HG03432 (cell line): ENCODE measurements at regions not wholly inside any gene's neighbourhood (a gene's known extent, or its start where the extent isn't known, plus 50 kb on each side); places are given as distances from the start of the nearest gene placed in this dataset.

Experiments used
- ATAC-seq: cut with Tn5 transposase; IDR thresholded peaks from one replicate; pipeline ENCODE4 v1.9.1; 2021; ENCODE audit warnings: mild to moderate bottlenecking, moderate library complexity; ENCODE audit not compliant: unreplicated experiment

DNA sequence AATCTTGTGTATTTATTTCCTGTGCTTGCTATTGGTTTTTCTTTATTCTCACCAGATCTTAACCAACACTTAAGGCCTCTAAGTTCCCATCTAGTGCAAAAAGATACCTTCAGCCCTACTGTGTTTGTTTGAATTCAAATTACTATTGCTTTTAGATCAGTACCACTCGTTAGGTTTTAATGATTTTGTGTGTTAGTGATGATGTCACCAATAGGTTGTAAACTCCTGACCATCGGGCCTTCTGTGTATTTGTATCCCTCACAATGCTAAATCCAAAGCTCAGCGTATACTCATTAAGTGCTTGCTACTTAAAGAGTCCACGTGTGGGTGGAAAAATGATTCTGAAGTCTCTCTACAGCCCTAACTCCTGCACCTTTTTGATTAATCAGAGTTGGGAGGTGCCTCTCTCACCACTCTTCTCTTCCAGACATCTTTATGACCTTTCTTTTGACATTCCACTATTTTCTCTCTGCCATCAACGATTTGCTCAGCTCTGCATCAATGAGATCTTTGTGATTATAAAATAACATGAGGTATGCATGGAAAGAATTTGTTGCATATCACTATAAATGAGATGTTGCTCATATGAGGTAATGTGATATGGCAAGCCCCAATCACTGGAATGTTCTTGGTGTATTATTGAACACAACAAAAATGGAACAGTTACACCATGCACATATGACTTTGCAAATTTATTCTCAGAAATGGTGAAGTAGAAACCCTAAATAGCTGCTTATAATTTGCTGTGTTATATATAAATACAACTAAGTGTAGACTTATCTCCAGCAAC, 55.1 kb upstream of the LAMA2 start:
- no peak for ATAC-seq

DNA sequence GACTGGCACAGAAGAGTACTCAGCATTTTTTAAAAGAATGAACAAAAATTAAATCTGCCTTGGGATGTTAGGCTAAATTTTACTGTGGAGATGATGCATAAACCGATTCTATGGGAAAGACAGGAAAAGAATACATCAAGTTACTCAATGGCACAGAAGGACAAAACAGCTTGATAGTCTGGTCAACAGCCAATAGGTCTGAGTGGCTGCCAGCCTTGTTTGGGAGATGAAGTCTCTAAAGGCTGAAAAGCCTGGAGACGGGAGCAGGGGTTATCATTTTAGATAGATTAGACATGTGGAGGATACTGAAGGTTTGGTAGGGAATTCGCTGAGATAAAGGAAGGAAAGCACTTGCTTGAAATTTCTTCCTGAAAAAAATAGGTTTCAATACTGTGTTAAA, 56.3 kb upstream of the LAMA2 start:
- no peak for ATAC-seq

DNA sequence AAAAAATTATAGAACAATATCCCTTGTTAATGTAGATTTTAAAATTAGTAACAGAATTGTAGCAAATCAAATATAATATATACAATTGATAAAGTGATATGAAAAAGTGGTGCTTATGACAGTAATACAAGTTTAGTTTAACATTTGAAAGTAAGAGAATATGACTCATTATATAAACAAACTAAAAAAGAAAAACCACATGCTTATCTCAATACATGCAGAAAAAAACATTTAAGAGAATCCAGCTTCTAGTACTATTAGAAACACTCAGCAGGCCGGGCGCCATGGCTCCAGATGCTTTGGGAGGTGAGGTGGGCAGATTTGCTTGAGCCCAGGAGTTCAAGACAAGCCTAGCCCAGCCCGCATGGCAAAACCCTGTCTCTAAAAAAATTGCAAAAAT, 60.7 kb upstream of the LAMA2 start:
- no peak for ATAC-seq

DNA sequence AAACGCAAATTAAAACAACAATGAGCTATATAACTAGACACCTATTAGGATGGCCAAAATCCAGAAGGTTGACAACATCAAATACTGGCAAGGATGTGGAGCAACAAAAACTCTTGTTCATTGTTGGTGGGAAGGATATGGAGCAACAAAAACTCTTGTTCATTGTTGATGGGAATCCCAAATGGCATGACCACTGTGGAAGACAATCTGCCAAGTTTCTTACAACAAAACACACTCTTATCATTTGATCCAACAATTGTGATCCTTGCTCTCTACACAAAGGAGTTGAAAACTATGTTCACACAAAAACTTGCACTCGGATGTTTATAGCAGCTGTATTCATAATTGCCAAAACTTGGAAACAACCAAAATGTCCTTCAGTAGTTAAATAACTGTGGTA, 61.8 kb upstream of the LAMA2 start:
- no peak for ATAC-seq

DNA sequence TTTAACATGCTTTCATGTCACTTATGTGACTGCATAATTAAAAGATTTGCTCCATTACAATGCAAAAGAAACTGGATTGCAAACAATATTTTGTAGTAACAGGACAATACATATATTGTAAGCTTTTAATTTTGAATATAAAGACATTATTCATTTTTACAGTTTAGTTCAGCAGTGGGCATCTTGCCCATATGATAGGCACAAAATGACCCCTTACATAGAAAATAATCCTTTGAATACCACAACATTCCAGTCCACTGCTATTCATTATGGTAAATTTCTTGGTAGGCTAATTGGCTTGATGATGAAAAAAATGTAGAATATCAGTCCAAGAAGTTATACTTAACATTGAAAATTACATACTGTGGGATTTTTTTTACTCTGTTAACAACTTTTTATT, 74.1 kb upstream of the LAMA2 start:
- no peak for ATAC-seq

DNA sequence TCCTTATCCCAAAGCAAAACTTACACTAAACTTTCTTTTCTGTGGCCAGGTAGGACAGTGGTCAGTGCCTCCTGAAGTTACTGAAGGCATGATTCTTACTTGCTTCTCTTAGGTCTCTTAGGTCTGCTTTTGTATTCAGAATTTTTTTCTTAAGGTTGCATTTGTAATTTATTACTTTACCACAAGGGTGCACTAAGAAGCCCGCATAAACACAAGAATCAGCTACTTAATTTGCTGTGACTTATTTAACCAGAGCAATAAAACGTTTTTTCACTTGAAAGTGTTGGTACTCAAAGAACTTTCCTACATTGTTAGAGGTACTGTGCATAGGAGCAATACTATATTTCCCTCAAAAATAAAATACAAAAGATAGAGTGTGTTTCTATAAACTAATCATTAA, 75.4 kb upstream of the LAMA2 start:
- ATAC-seq: no peak

DNA sequence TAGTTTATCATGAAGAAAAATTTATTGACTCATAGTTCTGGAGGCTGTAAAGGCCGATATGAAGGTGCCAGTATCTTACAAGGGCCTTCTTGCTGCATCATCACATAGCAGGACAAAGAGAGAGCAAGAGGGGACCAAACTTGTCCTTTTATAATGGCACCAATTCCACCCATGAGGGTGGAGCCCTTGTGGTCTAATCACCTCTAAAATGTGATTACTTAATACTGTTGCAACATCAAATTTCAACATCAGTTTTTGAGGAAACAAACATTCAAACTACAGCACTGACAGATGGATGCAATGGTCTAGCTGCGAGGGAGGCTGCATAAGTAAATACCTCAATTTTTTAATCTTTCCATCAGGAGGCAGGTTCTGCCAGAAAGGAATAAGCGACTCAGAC, 76.7 kb upstream of the LAMA2 start:
- no peak for ATAC-seq

DNA sequence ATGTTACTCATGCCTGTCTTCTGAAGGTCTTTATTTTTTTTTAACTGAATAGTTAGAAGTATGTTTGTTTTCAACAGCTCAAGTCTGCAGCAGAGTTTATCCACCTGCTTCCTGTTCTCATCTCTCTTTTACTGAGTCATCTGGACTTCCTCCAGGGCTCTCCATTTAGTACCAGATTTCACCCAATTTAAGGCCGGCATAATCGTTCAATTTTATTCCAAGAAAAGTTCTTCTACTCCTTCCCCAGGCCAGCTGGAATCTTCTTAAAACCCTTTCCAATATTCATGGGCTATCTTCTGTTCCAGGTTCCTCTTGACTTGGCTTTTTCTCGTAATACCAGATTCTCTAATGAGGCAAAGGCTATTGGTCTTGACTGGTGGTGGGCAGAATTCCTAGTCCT, 79.0 kb upstream of the LAMA2 start:
- no peak for ATAC-seq

DNA sequence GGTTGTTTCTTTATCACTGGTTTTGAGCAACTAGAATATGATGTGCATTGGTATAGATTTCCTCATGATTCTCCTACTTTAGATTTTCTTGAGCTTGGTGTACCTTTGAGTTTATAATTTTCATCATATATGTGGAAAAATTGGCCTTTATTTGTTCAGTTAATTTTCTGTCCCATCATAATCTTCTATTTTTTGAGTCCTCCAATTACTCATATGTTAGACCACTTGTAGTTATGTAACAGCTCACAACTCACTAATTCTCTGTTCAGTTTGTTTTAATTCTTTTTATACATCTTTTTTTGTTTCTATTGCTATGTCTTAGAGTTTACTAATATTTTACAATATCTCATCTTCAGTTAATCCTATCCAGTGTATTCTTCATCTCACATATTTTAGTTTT, 81.3 kb upstream of the LAMA2 start:
- no peak for ATAC-seq

DNA sequence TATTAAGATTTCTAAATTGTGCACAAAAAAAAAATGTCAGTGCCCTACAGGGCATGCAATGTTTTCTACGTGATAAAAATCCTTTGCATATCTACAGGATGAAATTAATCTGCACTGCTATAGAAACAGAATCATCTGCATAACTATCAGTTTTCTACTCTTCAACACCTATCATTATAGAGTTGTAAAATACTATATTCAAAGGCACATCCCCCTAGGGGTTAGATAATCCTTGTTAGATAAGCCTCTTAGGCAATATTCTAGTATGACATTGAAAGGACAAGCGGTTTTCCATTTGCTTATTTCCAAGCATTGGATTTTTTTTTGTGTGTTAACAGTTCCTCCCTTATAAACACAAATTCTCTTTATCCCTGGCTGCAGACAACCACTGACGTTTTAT, 98.7 kb upstream of the LAMA2 start:
- no peak for ATAC-seq

DNA sequence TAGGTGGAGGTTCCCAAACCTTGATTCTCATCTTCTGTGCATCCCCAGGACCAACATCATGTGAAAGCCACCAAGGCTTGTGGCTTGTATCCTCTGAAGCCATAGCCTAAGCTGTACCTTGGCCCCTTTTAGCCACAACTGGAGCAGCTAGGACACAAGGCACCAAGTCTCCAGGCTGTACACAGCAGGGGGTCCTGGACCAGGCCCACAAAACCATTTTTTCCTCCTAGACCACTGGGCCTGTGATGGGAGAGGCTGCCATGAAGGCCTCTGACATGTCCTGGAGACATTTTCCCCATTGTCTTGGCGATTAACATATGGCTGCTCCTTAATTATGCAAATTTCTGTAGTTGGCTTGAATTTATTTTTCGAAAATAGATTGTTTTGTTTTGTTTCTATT, 114.8 kb upstream of the LAMA2 start:
- no peak for ATAC-seq

DNA sequence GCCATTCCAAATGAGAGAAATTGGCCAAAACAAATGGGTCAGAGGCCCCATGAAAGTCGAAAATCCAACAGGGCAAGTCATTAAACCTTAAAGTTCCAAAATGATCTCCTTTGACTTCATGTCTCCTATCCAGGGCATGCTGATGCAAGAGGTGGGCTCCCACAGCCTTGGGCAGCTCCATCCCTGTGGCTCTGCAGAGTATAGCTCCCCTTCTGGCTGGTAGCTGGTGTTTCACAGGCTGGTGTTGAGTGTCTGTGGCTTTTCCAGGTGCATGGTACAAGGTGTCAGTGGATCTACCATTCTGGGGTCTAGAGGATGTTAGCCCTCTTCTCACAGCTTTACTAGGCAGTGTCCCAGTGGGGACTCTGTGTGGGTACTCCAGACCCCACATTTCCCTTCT, 115.2 kb upstream of the LAMA2 start:
- no peak for ATAC-seq

DNA sequence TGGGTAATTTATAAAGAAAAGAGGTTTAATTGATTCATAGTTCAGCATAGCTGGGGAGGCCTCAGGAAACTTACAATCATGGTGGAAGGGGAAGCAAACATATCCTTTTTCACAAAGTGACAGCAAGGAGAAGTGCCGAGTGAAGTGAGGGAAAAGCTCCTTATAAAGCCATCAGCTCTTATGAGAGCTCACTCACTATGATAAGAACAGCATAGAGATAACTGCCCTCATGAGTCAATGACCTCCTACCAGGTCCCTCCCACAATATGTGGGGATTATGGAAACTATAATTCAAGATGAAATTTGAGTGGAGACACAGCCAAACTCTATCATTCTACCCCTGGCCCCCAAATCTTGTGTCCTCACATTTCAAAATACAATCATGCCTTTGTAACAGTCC, 115.8 kb upstream of the LAMA2 start:
- ATAC-seq: no peak

DNA sequence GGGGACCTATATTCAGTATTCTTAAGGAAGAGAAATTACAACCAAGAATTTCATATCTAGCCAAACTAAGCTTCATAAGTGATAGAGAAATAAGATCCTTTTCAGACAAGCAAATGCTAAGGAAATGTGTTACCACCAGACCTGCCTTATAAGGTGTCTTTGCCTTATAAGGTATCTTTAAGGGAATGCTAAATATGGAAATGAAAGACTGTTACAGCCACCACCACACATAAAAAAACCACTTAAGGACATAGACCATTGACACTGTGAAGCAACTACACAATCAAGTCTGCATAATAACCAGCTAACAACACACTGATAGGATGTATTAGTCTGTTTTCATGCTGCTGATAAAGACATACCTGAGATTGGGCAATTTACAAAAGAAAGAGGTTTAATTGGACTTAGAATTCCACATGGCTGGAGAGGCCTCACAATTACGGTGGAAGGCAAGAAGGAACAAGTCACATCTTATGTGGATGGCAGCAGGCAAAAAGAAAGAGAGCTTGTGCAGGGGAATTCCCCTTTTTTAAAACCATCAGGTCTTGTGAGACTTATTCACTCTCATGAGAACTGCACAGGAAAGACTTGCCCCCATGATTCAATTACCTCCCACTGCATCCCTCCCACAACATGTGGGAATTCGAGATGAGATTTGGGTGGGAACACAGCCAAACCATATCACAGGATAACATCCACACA, 119.2 kb upstream of the LAMA2 start:
- ATAC-seq: peak; percentile 45

DNA sequence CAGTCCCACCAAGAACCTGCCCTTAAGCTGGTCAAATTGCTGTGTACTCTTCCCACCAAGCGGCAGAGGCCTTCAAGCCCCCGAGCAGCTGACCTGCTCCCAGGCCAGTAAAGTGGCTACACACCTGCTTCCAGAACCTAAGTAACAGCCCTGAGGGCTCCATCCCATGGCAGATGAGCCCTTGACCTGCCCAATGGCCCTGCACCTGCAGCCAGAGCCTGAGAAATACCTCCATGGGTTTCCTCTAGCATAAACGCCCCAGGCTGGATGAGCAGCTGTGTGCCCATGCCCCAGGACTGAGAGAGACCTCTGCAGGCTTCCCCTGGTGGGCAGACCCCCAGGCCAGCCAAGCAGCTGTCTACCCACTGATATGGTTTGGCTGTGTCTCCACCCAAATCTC, 123.0 kb upstream of the LAMA2 start:
- no peak for ATAC-seq

DNA sequence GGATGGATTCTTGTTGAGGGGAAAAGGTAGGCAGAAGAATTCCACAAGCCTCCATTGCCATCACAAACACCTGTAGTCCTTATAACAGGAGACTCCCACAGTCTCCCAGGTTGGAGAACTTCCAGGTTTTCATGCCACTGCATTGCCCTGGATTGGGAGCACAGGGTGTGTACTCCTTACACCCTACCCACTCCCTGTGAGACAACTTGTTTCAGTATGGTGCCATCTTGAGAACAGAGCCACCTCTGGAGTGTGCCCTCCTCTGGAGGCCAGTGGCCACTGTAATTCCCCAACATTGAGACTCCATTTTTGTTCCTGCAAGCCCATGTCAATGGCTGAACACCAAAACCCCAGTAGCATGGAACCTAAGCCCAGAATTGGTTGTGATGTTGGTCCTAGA, 123.5 kb upstream of the LAMA2 start:
- ATAC-seq: no peak

DNA sequence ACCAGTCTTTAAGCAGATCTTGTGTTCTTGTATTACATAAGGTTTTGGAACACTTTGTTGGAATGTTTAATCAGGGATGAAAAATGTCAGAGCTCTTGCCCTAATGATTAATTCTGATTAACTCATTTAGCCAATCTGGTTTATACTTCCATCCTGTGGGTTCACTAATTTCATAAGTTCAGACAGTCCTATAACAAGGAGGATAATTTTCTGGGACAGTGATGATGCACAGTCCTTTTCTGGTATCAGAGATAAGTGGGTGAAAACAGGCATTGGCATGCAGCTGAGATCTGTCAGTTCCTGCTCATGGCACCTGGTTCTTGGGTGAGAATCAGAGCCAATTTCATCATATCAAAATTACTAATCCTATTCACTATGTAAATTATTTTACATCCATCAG, 125.0 kb upstream of the LAMA2 start:
- ATAC-seq: no peak

DNA sequence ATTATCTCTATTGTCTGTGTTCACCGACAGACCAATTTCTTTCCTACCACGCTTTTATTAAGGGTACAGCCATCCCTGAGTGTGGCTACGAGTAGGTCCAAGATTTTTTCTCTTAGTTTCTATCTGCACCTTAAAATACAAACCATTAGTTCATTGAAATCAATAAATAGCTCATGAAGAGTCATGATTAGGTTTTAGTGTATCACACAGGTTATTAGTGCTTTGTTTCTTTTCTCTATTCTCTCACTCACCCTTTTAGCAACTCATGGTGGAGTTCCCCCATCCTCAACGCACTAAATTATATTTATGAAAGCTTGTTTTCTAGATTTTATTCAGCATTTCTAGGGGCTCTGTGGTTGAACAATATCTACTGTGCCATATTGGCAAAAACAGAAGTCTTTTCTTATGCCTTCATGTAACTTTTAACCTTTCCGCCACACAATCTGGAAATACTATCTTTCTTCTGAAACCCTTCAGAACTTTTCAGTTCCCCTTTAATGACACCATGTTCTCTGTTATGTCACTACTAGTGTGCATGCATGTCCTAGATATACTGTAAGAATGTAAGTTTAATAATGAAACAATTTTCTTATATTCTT, 128.2 kb upstream of the LAMA2 start:
- peak; percentile 98 for ATAC-seq

DNA sequence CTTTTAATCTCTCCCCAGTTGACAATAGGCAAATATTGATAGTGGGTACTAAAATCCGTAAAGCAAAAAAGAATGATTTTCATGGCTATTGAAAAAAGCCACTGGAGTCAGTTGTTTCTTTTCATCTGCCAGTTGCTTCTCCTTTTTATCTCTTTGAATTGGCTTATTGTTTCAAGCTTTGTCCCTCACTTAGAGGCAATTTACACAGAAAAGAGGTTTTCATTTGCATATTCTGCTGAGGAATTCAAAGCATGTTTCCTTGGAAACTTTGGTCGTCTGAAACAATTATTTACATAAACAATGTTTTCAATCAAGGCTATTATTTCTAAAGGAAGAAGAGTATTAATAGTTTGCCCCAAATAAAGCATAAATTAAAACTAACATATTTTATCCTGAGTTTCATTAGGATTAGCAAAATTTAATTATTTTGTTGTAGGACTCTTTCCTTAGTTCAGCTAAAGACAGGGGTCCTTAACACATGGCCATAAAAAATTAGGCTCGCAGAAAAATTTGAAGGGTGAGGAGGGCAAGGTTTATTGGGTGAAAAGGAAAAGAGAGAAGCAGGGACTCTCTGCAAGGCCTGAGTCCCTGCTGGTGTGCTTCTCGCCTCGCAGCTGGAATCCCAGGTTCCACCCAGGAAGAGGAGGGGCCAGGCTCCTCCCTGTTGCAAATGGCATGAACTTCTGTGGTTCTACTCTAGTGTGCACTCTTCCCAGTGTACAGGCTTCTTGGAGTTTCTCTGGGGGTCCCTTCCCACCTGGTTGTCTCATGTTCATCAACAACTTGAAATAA, 138.8 kb upstream of the LAMA2 start:
- no peak for ATAC-seq

DNA sequence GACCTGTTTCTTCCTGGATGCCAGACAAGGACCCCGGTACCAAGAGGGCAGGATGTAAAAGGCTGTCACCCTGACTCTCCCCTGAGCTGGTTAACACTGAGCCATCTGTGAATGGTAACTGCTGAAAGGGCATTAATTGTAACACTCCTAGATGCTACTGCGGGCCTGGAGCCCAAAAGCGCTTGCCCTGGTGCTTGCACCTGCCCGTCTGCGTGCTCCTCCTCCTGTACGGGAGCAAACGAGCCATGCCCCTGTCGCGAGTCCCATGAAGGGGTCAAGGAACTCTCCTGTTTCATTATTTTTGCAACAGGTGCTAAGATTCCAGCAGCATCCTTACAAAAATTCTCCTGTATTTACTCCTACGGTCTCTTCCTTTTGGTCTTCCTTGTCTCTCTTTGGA, 140.0 kb upstream of the LAMA2 start:
- ATAC-seq: no peak

DNA sequence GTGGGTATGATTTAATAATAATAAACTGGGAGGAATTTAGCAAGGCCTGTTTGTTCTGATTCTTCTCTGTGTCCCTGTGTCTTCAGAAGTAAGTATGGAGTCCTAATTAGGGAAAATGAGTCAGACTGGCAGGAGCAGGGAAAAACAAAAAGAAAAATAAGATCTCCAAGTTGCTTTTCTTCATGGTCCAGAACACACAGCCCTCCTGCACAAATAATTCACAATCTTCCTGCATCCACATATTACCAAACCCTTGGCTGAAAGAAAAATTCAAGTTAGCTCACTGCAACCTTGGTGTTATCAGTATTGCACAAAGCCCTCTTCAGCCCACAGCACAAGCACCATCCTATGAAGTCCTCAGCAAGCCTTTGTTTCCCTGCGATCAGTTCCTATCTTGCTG, 142.0 kb upstream of the LAMA2 start:
- ATAC-seq: no peak

DNA sequence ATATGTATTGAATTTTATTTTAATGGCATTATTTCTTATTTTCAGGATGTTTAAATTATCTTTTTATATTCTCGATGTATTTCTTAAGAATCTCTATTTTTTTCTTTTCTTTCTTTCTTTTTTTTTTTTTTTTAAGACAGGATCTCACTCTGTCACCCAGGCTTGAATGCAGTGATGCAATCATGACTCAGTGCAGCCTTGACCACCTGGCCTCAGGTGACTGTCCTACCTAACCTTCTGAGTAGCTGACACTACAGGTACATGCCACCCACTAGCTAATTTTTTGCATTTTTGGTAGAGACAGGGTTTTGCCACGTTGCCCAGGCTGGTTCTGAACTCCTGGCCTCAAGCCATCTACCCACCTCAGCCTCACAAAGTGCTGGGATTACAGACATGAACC, 143.8 kb upstream of the LAMA2 start:
- ATAC-seq: no peak
